ENCODE measurements at regions not wholly inside any gene's neighbourhood (a gene's known extent, or its start where the extent isn't known, plus 50 kb on each side); places are given as distances from the start of the nearest gene placed in this dataset.
"Not testable (repeated sequence)": the region's sequence is repeated elsewhere in the genome, so short reads cannot be mapped to it uniquely, and the experiment has no call there.

DNA sequence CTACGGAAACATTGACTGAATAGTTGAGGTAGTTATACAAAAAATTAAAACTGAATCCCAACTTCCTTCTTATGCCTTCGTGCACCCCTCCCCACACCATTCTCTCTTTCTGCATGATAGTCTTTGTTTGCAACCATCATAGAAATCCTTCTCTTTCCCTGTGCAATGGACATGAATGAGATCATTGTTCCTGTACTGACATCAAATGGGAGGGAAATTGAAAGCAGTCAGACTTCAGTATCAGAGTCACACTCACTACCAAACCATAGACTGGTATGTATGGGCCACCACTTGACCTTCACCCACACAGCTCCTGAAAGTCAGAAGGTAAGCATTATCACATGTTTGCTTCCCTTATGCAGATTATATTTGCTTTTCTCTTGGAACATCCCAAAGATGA, 782.8 kb downstream of the BCL11A start:
- no peak for DNase-seq

DNA sequence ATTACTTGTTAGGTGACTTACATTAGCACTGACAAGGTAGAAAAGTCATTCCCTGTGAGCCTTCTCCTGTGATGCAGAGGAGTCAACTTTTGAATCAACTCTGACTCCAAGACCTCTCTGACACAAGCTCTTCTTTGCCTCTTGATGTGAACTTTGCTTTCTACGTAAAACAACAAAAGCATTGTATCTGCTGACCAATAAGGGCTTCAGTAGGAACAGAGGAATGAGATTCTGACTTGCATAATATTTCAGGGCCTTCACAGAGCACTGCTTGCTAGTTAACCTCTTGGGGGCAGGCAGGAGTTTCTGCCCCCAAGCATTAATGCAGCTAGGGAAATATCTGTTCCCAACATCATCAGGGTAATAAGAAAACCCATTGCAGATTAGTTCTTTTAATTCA, 791.5 kb downstream of the BCL11A start:
- DNase-seq = no peak

DNA sequence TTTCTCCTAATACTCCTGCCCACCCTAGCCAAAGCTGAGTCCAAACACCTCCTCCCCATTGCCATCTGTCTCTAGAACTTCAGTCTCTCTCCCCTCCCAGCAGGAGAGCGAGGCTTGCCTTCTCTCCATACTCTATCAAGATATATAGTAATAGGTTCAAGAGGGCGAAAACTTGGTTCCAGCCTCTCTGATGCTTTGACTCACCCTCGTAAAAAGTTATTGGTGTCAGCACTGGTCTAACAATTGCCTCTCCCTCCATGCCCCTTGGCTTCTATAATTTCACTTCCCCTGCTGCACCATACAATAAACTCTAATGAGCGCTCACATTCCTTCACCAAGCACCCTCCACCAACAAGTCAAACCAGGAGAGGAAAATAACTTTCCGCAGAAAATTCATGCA, 797.3 kb downstream of the BCL11A start:
- DNase-seq = no peak

DNA sequence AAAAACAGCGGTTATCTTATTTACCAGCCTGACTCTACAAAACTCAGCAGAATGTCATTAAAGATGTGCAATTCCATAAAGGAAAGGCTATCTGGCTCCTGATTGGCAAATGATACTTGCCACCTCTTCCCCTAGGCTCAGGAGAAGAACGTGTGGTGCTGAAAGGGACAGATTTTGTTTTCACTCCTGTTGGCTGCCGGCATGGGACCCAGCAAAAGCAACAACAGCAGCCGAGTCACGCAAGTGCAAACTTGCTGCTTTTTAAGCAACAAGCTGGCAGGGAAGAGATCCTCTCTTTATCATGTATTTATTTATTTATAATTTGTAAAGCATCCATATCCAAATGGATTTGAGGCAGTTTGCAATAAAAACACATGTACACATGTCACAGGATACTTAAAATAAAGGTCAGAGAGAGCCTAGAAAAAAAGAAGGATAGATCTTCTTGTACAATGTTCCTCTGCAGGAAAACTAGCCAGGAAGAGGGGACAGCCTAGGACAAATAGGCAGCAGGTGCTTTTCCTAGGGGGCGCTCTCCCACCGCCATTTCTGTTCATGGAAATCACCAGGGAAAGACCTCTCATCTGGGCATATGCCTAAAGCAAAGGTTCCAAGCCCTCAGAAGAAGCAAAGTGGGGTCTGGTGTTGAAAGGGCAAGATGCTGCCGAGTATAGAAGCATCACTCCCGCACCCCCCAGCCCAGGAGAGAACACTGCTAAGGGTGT, 799.3 kb downstream of the BCL11A start:
- no peak for DNase-seq

DNA sequence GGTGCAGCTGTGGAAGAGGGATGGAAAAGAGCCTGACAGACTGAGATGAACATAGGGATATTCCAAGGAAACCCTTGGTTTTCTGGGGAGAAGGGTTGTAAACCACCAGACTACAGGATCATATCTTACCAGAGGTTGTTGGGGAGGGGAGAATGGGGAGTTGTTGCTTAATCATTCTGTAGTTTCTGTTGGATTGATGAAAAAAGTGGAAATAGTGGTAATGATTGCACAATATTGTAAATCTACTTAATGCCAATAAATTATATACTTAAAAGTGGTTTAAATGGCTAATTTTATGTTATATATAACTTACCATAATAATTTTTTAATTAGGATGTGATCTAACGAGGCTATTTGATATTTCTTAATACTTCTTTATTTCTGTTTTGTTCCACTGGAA, 800.9 kb downstream of the BCL11A start:
- DNase-seq = no peak

DNA sequence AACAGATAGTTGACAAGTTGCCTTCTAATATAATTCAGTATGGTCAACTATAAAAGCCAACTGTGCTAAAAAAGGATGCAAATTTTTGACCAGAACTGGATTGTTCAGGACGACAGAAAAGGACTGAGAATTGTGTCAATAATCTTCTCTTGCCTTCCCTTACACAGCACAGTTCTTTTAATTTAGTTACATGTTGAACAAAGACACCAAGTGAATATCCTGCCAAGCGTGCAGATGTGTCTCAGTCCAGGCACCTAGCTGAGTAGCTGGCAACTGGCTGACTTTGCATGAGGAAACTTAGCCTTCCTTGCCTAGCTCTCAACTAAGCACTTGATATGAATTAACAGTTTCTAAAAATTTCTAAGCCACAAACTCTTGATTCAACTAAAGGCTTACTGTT, 801.4 kb downstream of the BCL11A start:
- no peak for DNase-seq

DNA sequence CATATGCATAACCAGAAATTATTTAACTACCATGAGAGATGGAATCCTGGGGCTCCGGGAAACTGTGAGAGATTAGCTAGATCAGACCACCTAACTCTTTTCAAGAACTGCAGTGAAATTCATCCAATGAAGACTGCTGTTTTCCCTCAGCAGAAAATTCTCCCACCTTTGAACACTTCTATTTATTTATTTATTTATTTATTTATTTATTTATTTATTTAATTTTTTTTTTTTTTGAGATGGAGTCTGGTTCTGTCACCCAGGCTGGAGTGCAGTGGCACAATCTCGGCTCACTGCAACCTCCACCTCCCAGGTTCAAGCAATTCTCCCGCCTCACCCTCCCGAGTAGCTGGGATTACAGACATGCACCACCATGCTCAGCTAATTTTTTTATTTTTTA, 802.2 kb downstream of the BCL11A start:
- DNase-seq = not testable (repeated sequence)

DNA sequence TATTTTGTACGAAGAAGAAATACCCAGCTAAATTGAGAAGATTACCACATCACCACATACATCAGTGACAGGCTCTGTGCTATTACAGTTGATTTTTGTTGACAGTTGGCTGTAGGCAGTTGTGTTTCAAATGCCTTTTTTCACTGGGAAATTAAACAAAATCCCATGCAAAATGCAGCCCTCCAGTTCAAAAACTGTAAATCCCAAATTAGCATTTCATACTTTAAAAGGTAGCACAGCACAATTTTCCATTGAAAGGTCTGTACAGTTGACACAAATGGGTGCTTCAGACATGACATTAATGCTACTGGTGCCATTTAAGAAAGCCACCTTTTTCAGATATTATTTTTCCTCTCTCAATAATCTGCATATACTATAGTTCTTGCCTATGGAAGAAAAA, 807.2 kb downstream of the BCL11A start:
- DNase-seq = no peak

DNA sequence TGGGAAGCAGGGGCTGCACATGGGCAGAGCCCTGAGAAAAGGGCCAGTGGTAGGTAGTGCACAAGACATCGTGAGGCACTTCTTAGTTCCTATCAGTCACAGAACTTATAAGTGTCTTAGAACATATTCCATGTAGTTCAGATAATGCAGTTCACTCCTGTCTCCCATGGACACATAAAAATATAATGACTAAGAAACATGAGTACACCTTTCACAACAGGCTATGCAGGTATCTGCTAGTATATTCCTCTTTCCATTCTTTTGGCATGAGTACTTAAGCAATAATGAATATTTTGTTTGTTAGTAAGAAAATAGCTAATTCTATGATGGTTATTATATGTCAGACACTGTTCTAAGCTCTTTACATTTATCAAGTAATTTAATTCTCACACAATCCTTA, 808.4 kb downstream of the BCL11A start:
- DNase-seq = no peak

DNA sequence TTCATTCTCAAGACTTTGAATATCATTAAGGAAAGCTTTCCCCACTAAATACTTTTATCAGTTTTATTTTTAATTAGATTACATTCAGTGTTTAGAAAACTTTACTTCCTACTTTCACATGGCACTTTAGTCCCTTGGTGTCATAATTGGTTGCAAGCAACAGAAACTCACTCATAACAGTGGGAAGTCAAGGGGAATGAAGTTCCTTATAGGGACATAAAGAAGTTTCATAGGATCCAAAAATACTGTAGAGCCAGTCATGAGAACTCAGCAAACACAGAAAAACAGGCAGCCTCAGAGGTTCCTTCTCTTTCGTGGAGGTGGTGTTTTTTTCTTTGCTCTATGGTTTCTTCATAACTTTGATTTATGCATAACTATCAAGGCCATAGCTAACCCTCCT, 809.0 kb downstream of the BCL11A start:
- no peak for DNase-seq

DNA sequence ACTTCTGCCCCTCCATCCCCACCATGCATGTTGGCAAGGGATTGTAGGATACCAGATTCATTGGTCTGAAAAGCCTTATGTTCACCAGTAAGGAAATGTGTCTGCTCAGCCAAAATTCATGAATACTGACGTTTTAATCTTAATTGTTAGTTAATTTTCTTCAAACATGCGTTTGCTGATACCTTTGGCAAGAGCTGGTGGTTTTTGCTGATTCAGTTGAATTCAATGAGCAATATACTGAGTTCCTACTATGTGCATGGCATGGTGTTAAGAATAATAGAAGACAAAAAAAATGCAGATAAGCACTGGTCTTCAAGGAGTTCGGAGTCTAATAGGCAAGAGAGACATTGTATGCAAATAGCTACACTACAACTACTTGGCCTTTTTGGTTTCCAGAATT, 811.6 kb downstream of the BCL11A start:
- DNase-seq = no peak

DNA sequence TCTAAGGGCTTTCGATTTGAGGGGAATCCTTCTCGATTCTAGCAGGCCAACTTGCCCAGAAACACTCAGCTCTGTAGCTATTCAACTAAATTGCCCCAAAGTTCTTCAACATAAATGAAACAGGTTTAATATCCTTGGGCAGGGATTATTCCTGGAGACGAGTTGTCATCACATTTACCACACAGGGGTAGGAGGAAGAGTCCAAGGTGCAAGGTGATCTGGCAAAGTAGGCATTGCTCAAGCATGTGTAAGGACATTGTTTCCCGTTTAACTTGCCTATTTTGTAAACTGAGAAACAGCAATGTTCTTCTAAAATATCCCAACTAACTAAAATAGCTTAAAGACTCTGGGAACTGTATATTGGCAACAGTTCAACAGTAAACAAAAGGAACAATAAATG, 814.3 kb downstream of the BCL11A start:
- no peak for DNase-seq

DNA sequence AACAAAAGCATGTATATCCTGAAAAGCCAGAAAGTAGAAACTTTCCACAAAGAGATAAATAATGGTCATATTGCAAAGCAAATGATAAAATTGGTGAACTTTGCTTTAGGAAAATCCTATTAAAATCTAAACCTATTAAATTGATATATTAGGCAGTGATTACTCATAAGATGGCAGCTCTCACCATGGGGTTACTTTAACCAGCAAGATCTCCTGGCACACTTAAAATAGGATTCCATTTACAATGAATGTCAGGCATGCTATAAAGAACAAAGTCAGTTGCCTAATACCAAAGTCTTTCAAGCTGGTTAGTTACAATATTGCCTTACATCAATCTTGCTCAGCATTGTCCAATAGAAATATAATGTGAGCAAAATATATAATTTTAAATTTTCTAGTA, 816.2 kb downstream of the BCL11A start:
- DNase-seq = no peak

DNA sequence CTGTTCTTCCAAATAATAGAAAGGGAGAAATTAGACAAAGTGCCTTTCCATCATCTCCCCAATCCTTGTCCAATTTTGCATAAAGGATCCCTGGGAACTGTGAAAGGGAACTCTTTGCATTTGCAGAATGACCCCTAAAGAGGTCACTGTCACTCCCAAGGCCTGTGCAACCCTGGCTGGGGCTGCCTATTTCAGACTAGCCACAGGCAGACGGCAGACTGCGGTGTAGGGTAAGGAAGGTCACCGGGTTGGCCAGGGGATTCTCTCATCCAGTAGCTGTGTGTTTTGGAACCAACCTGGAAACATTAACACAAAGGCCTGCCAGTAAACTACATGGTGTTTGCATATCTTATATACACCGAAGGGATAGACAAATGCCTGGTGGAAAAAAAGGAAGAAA, 818.7 kb downstream of the BCL11A start:
- no peak for DNase-seq

DNA sequence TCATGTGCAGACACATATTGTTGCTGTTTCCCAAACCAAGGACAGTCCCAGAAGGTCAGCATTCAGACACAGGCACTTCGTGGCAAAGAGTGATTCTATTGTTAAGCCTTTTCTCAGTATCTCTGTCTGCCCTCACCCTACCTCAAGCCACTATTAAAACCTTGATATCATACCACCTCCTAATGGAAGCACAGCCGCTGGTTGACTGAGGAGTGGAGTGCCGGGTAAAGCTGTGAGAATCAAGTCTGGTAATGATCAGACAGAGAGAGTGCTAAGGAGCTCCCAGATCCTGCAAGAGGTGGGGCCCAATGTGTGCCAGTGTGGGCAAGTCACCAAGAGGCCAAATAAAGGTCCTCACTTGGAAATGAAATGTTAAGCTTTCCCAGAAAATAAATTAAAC, 819.5 kb downstream of the BCL11A start:
- no peak for DNase-seq

DNA sequence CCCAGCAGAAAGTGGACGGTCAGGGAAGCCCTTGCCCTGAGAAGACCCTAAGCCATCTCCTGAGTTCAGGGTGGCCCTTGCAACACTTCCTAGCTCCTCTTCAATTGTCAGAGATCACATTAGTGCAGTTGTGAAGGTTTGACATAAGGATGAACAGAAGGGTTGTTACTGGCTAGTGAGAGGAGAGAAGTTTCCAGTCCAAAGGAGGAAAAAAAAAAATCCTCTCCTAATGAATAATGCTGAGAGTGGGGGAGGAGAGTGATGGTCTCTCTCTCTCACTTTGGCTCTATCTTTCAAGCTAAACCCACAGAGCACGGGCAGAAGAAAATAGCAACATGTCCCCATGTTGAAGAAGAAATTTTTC, 819.9 kb downstream of the BCL11A start:
- DNase-seq = no peak

DNA sequence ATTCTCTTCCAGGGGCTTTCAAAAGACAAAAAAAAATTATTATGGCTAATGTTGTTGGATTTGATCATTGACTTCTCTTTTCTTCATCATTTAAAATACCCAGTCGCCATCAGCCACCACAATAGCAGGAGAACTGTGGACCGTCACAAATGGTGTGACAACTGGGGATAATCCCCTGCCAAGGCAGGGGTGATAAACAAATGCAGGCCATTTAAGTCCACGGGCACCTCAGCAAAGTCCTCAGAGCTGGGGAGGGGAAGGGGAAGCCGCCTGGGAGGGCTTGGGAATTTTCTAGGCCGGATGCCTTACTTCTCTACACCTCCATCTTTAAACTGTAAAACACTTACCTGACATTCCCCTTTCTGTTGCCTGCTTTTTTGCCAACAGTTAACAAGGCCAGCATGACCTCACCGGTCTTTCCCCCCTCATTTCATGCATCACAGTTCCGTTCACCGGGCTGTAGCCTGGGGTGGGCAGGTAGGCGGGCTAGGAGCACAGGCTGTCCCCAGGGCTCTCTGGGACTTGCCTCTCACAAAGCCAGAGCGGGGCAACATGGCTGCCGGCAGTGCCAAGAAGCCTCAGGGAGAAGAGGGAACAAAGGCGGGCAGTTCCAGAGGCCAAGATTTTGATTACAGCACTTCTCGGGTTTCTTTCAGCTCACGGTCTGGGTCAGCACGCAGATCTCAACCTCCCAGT, 820.4 kb downstream of the BCL11A start:
- DNase-seq = no peak

DNA sequence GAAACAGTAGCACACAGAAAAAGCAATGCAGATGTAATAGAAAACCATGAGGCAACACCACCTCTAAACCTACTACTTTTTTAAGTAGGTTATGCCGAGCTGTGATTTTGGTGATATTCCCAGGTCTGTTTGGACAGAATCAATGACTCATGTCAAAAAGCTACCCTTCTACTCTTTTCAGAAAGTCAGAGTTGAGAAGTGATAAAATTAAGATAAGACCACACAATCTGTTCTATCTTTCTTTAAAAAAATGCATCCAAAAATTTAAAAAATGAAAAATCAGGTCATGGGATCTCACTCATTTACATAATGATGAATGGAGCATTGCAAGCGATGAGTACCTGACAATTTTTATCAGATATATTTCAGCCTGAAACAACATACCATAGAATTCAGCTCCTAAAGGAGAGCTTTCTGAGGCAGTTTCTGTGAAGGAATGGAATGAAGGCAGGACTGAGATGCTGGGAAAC, 826.3 kb downstream of the BCL11A start:
- DNase-seq = no peak

DNA sequence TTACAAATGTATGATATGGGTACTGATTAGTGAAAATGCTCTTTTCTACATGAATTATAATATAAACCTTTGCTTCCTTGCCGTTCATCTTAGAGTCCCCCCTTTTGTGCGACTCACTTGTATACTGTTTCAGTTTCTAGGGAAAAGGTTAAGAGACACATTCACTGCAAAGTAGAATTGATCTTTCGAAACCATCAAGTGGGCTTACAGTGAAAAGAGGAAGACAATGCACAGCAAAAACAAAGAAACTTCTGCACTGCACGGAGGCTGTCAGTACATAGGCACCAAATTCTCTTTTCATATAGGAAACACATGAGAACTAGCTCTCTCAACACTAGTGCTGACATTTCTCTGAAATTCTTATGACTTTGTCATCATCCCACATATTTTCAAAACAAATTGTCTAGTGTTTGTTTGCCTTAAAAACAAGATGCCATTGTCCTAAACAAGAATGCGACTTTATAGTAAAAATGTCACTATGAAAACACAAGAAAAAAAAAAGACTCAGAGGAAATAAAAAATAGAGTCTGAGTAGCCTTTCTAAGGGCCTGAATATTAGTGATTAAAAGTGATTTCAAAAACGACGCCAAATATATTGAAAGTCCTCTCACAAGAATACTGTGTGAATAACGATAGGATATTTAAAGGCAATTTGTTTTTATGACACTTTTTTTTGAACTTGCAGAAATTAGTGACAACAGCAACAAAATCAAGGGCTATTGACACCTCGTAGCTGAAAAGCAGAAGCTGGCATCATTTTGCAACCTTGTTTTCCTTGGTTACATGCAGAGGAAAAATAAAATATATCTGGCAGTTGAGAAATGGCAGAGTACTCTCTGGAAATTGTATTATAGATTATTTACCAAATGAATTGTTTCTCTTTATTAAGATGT, 827.0 kb downstream of the BCL11A start:
- no peak for DNase-seq

DNA sequence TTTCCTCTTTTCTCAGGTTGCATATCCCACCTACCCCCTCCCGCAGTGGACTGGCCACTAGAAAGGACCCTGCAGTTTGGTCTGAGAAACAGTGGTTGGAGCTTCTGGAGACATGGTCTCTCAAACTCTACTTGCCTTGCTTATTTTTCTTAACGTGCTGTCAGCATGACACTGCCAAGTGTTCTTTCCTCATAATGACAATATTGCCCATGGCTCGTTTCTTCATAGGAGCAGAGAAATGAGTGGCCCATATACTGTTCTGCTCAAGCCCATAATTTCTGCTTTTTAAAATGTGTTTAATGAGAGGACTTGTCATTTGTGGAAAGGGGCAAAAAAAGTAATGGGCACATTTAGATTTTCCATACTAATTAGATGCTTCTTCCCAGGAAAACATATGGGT, 828.7 kb downstream of the BCL11A start:
- no peak for DNase-seq

DNA sequence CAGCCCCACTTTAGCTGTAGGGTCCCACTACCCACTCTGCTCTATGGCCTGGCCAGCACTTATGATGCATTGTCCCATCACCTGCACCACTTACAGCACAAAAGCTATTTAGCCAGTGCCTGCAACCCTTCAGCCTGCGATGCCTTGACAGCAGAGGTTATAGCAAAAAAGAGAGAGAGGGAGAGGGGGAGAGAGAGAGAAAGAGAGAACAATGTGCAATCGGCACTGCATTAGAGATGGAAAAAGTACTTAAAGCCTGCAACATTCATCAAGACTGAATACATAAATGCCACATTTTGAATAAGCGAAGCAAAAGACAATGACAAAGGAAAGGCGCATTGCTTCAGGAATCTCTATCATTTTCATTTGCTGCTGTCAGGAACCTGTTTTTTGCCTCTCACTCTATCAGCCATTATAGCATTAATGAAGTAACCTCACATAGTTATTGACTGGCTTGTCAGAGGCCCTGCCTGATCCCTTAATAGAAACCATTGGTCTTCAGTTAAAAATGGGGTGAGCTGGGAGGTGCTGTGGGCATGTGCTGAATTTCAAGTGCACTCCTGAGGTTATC, 833.1 kb downstream of the BCL11A start:
- no peak for DNase-seq

DNA sequence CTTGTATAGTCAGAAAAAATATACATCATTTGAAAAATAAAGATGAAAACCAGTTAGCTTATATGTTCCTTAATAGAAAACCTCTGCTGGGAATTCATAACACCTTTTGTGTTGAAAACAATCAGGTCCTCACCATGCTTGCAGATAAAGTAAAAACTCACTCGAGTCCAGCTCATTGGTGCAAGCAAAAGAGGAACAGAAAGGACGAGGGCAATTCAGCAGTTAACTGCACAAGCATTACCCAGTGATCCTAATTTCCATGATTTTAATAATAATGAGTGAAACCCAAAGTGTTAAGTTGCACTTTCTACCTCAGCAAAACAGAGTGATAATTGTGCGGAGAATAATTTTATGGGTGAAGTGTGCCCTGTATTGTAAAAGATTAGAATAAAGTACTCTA, 839.9 kb downstream of the BCL11A start:
- no peak for DNase-seq

DNA sequence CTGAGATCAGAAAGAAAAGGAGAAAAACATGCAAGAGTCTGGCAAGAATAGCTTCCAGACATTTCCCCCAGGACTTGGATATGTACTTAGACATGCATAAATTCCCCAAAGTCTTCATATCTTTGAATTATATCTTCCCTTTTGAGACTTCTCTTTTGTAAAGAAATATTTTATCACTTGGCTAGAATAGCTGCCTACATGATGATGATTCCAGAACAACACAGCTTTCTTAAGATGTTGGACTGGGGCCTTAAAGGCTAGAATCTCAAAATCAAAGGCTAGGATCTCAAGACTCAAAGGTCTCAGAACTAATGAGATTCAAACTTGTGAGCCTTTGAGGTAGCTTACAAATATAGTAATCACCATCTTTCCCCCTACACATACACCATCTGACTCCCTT, 842.3 kb downstream of the BCL11A start:
- no peak for DNase-seq

DNA sequence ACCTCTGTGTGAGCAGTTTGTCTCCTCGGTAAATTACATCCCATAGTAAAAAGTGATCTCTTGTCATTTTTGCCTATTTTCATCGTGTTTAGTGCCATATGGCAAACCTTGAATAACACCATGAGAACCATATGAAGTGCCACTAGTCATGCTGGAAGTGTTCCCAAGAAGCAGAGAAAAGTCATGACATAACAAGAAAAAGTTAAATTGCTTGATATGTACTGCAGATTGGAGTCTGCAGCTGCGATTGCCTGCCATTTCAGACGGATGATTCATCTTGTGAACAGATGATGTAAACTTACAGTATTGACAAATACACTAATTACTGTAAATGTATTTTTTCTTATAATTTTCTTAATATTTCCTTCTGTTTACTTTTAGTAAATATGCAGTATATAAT, 846.7 kb downstream of the BCL11A start:
- no peak for DNase-seq
